H9 (cell line): ENCODE measurements at regions not wholly inside any gene's neighbourhood (a gene's known extent, or its start where the extent isn't known, plus 50 kb on each side); places are given as distances from the start of the nearest gene placed in this dataset.
"Not testable (repeated sequence)": the region's sequence is repeated elsewhere in the genome, so short reads cannot be mapped to it uniquely, and the experiment has no call there.

Source experiments
- DNase-seq: peaks from one replicate; pipeline ENCODE4 v3.0.0-alpha.2; 2017
- H2AFZ ChIP-seq: one replicate; pipeline ENCODE4 v1.6.1; 2013; ENCODE audit warnings: mild to moderate bottlenecking, low read length, control low read depth, moderate library complexity
- H2AK5ac ChIP-seq: 2 replicates; pipeline ENCODE4 v1.6.1; 2013; ENCODE audit warnings: low read length, control low read depth, mixed read lengths; ENCODE audit not compliant: insufficient read length
- H2BK120ac ChIP-seq: one replicate; pipeline ENCODE4 v1.6.1; 2013; ENCODE audit warnings: low read depth, mild to moderate bottlenecking, low read length, control low read depth, inconsistent platforms; ENCODE audit not compliant: poor library complexity, severe bottlenecking
- H2BK12ac ChIP-seq: 2 replicates; pipeline ENCODE4 v1.6.1; 2013; ENCODE audit warnings: low read length, control low read depth, mixed read lengths, low read depth; ENCODE audit not compliant: insufficient read length
- H2BK15ac ChIP-seq: 2 replicates; pipeline ENCODE4 v1.6.1; 2013; ENCODE audit warnings: low read depth, low read length, control low read depth
- H2BK20ac ChIP-seq: one replicate; pipeline ENCODE4 v1.6.1; 2013; ENCODE audit warnings: low read depth, mild to moderate bottlenecking, low read length, control low read depth, inconsistent platforms; ENCODE audit not compliant: poor library complexity, severe bottlenecking
- H2BK5ac ChIP-seq: 2 replicates; pipeline ENCODE4 v1.6.1; 2013; ENCODE audit warnings: low read length, control low read depth, mixed read lengths; ENCODE audit not compliant: insufficient read length
- H3K14ac ChIP-seq: 2 replicates; pipeline ENCODE4 v1.6.1; 2013; ENCODE audit warnings: low read length, control low read depth; ENCODE audit not compliant: insufficient read depth
- H3K18ac ChIP-seq: 2 replicates; pipeline ENCODE4 v1.6.1; 2013; ENCODE audit warnings: low read depth, mild to moderate bottlenecking, mixed read lengths, low read length, control low read depth; ENCODE audit not compliant: insufficient read length
- H3K23ac ChIP-seq: 2 replicates; pipeline ENCODE4 v1.6.1; 2013; ENCODE audit warnings: low read length, control low read depth, mixed read lengths, low read depth; ENCODE audit not compliant: insufficient read length
- H3K23me2 ChIP-seq: 2 replicates; pipeline ENCODE4 v1.6.1; 2013; ENCODE audit warnings: low read depth, mild to moderate bottlenecking, mixed read lengths, low read length, control low read depth; ENCODE audit not compliant: insufficient read length, poor library complexity, severe bottlenecking
- H3K27ac ChIP-seq: 2 replicates; pipeline ENCODE4 v1.5.1; 2013; ENCODE audit warnings: low read length, control low read depth, mixed read lengths, low read depth; ENCODE audit not compliant: insufficient read length
- H3K27me3 ChIP-seq: 2 replicates; pipeline ENCODE4 v1.6.1; 2013; ENCODE audit warnings: low read length, control low read depth, inconsistent platforms; ENCODE audit not compliant: insufficient read depth
- H3K4ac ChIP-seq: 2 replicates; pipeline ENCODE4 v1.6.1; 2013; ENCODE audit warnings: low read depth, mild to moderate bottlenecking, control low read depth, inconsistent platforms, low read length, moderate library complexity
- H3K4me1 ChIP-seq: 2 replicates; pipeline ENCODE4 v1.6.1; 2013; ENCODE audit warnings: low read length, control low read depth, inconsistent platforms; ENCODE audit not compliant: insufficient read depth
- H3K4me2 ChIP-seq: 2 replicates; pipeline ENCODE4 v1.6.1; 2013; ENCODE audit warnings: low read length, control low read depth, mixed read lengths; ENCODE audit not compliant: insufficient read length, insufficient read depth
- H3K56ac ChIP-seq: 2 replicates; pipeline ENCODE4 v1.6.1; 2013; ENCODE audit warnings: low read depth, mild to moderate bottlenecking, mixed read lengths, low read length, control low read depth; ENCODE audit not compliant: insufficient read length
- H3K79me1 ChIP-seq: 2 replicates; pipeline ENCODE4 v1.6.1; 2013; ENCODE audit warnings: low read depth, mild to moderate bottlenecking, moderate library complexity, low read length, control low read depth, inconsistent platforms; ENCODE audit not compliant: insufficient read depth, poor library complexity, severe bottlenecking
- H3K79me2 ChIP-seq: 2 replicates; pipeline ENCODE4 v1.6.1; 2013; ENCODE audit warnings: low read length, control low read depth, inconsistent platforms; ENCODE audit not compliant: insufficient read depth
- H3K9ac ChIP-seq: 2 replicates; pipeline ENCODE4 v1.6.1; 2013; ENCODE audit warnings: low read length, control low read depth, mixed read lengths; ENCODE audit not compliant: insufficient read length; ENCODE audit errors: extremely low read depth
- H3K9me3 ChIP-seq: one replicate; pipeline ENCODE4 v1.6.1; 2013; ENCODE audit warnings: low read depth, low read length, inconsistent platforms; ENCODE audit not compliant: control insufficient read depth
- H3T11ph ChIP-seq: one replicate; pipeline ENCODE4 v1.6.1; 2013; ENCODE audit warnings: mild to moderate bottlenecking, low read length, control low read depth, inconsistent platforms
- H4K20me1 ChIP-seq: one replicate; pipeline ENCODE4 v1.6.1; 2013; ENCODE audit not compliant: control insufficient read depth, insufficient read length, insufficient read depth
- H4K5ac ChIP-seq: 2 replicates; pipeline ENCODE4 v1.6.1; 2013; ENCODE audit warnings: low read depth, mild to moderate bottlenecking, mixed read lengths, low read length, control low read depth; ENCODE audit not compliant: insufficient read length
- H4K8ac ChIP-seq: replicated peaks from 2 replicates; pipeline ENCODE4 v1.6.1; 2013; ENCODE audit warnings: low read length, control low read depth, mixed read lengths, low read depth; ENCODE audit not compliant: insufficient read length
- H4K91ac ChIP-seq: 2 replicates; pipeline ENCODE4 v1.6.1; 2013; ENCODE audit warnings: low read depth, mild to moderate bottlenecking, moderate library complexity, mixed read lengths, low read length, control low read depth; ENCODE audit not compliant: insufficient read length
- H3K27ac Mint-ChIP-seq, 3 experiments: 2 replicates in 2 of 3; 3 replicates in 1 of 3; pipeline ENCODE4 v1.8.0; 2020 to 2021; ENCODE audit warnings: mixed read lengths in 3 of 3, mild to moderate bottlenecking in 1 of 3, moderate library complexity in 1 of 3
- H3K27me3 Mint-ChIP-seq: 2 replicates; pipeline ENCODE4 v1.8.0; 2021; ENCODE audit warnings: low read depth, mild to moderate bottlenecking, moderate library complexity, mixed read lengths
- H3K36me3 Mint-ChIP-seq, 3 experiments: 2 replicates in 2 of 3; 3 replicates in 1 of 3; pipeline ENCODE4 v1.8.0; 2020 to 2021; ENCODE audit warnings: low read depth in 3 of 3, mixed read lengths in 3 of 3; ENCODE audit not compliant: insufficient read depth in 1 of 3
- H3K4me1 Mint-ChIP-seq, 2 experiments: 2 replicates each; pipeline ENCODE4 v1.8.0; 2020; ENCODE audit warnings: mixed read lengths in 2 of 2
- H3K4me3 Mint-ChIP-seq, 2 experiments: 2 replicates in 1 of 2; 3 replicates in 1 of 2; pipeline ENCODE4 v1.8.0; 2020 to 2021; ENCODE audit warnings: mild to moderate bottlenecking in 2 of 2, mixed read lengths in 2 of 2, moderate library complexity in 1 of 2
- H3K9me3 Mint-ChIP-seq, 2 experiments: 2 replicates in 1 of 2; 3 replicates in 1 of 2; pipeline ENCODE4 v1.8.0; 2020; ENCODE audit warnings: mild to moderate bottlenecking in 2 of 2, mixed read lengths in 2 of 2, moderate library complexity in 1 of 2
- WGBS: extraction: QIAGEN DNeasy Blood & Tissue Kit; methylation state at CpG from one replicate; pipeline ENCODE4 v1.1.7; 2013; ENCODE audit warnings: missing lambda C conversion rate, low lambda C conversion rate, mixed read lengths; ENCODE audit not compliant: insufficient read length; ENCODE audit errors: extremely low coverage; 5-methylcytosine and 5-hydroxymethylcytosine counted together

DNA sequence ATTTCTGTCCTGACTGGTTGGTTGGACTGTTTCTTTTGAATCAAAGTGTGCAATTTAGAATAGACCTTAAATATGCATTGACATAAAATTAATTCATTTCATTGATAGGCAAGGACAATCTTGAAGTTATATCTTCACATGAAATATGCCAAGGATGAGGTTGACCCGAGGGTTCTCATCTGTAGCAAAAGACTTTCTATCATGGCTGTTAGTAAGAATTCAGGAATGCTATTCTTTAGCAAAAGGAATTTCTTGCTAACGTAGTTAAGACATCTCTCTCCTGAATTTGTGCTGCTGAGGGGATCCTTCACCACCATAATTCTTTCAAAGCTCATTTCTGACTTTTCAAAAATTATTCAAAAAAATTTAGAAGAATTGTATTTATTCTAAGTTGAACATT lies 112.6 kb downstream of the OR4F15 start:
- H3T11ph ChIP-seq, H3K14ac ChIP-seq, H3K4ac ChIP-seq, H3K56ac ChIP-seq, H3K36me3 Mint-ChIP-seq, H3K9ac ChIP-seq, H3K4me2 ChIP-seq, H2BK5ac ChIP-seq, H2BK20ac ChIP-seq, H3K4me3 Mint-ChIP-seq, H2AK5ac ChIP-seq, H3K79me1 ChIP-seq, H3K18ac ChIP-seq, H3K27ac ChIP-seq, H3K27ac Mint-ChIP-seq, H3K27me3 ChIP-seq, H3K9me3 ChIP-seq, H4K91ac ChIP-seq, H3K4me1 ChIP-seq, H2AFZ ChIP-seq, H3K4me1 Mint-ChIP-seq, H4K20me1 ChIP-seq, H3K9me3 Mint-ChIP-seq, H3K23me2 ChIP-seq, H2BK15ac ChIP-seq, DNase-seq, H3K79me2 ChIP-seq, H2BK12ac ChIP-seq, H3K23ac ChIP-seq, H4K5ac ChIP-seq, H4K8ac ChIP-seq, H2BK120ac ChIP-seq, H3K27me3 Mint-ChIP-seq: not testable (repeated sequence)
- WGBS, result no CpG with 5 or more reads among the region's 2 CpGs

DNA sequence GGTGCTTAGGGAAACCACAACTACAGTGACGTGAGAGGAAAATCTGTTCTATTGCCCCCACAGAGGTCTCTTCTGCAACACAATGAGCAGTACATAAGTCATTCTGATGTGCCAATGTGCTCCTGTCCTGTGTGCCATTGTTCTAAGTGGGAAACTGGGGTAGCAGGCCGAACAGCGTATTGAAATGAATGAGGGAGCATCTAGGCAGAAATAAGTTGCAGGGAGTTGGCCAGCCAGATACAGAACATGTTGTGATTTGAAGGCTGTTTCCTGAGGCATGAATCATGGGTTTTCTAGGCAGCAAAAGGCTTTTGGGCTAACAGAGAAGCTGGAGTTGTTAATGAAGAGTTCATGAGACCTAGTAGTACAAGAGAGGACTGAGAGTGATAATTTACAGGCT lies 122.5 kb downstream of the OR4F15 start:
- not testable (repeated sequence) for H3K27me3 Mint-ChIP-seq, H3K4me2 ChIP-seq, H3T11ph ChIP-seq, H4K5ac ChIP-seq, H2AK5ac ChIP-seq, H3K27ac Mint-ChIP-seq, H2BK20ac ChIP-seq, H2BK15ac ChIP-seq, H2BK5ac ChIP-seq, H3K23me2 ChIP-seq, H3K14ac ChIP-seq, H3K79me2 ChIP-seq, H2AFZ ChIP-seq, H4K91ac ChIP-seq, H2BK12ac ChIP-seq, H3K36me3 Mint-ChIP-seq, H3K18ac ChIP-seq, H3K4me3 Mint-ChIP-seq, H3K9me3 ChIP-seq, H3K4me1 ChIP-seq, H3K79me1 ChIP-seq, H3K27ac ChIP-seq, H3K9me3 Mint-ChIP-seq, DNase-seq, H3K27me3 ChIP-seq, H4K8ac ChIP-seq, H3K9ac ChIP-seq, H3K23ac ChIP-seq, H3K4me1 Mint-ChIP-seq, H2BK120ac ChIP-seq, H4K20me1 ChIP-seq, H3K4ac ChIP-seq, H3K56ac ChIP-seq
- no CpG with 5 or more reads among the region's 3 CpGs for WGBS

GRCh38 chr15:101937362-101937761 lies 125.4 kb downstream of the OR4F15 start:
- H3K79me1 ChIP-seq, H3K36me3 Mint-ChIP-seq, H4K8ac ChIP-seq, H3K27me3 Mint-ChIP-seq, H3K79me2 ChIP-seq, H3K9ac ChIP-seq, H3K9me3 ChIP-seq, H2AFZ ChIP-seq, H3K4ac ChIP-seq, H3K27me3 ChIP-seq, H2AK5ac ChIP-seq, H2BK15ac ChIP-seq, H3K9me3 Mint-ChIP-seq, H2BK20ac ChIP-seq, H3K27ac Mint-ChIP-seq, H2BK120ac ChIP-seq, H3K18ac ChIP-seq, H4K91ac ChIP-seq, H4K20me1 ChIP-seq, H3K4me2 ChIP-seq, H3K14ac ChIP-seq, H3K23me2 ChIP-seq, H3K4me1 Mint-ChIP-seq, H3T11ph ChIP-seq, DNase-seq, H3K4me3 Mint-ChIP-seq, H3K23ac ChIP-seq, H4K5ac ChIP-seq, H2BK12ac ChIP-seq, H3K4me1 ChIP-seq, H2BK5ac ChIP-seq, H3K27ac ChIP-seq, H3K56ac ChIP-seq: not testable (repeated sequence)
- no CpG with 5 or more reads among the region's 1 CpG for WGBS
